K562 (cell line): ENCODE measurements at regions not wholly inside any gene's neighbourhood (a gene's known extent, or its start where the extent isn't known, plus 50 kb on each side); places are given as distances from the start of the nearest gene placed in this dataset.
"Not testable (repeated sequence)": the region's sequence is repeated elsewhere in the genome, so short reads cannot be mapped to it uniquely, and the experiment has no call there.

Source experiments
- ATAC-seq: fragments of 200-7000 bp; cut with Tn5 transposase; 3 replicates; pipeline ENCODE4 v1.9.1; 2020; ENCODE audit warnings: moderate library complexity
- BruUV-seq: library from RNA; stranded (reverse); fragments of 400-500 nt; replicated peaks from 2 replicates; lab custom pipeline; 2021; lab: Mats Ljungman, UMichigan
- CTCF ChIA-PET: fragments of 300-600 bp; formaldehyde crosslinking; extraction: SDS; loops from one replicate; lab custom pipeline; 2021; ENCODE audit warnings: low intra/inter-chr PET ratio; lab: Yijun Ruan, JAX
- POLR2A ChIA-PET: fragments of 300-600, 350-650 bp; sonication (Branson Sonifier 250); formaldehyde crosslinking; extraction: SDS; loops from one replicate; lab custom pipeline; 2021; ENCODE audit warnings: antibody characterized with exemption, inconsistent platforms; lab: Yijun Ruan, JAX
- DNase-seq, 4 experiments: peaks; one replicate each; pipeline versions ENCODE4 v3.0.0 to v3.0.0-alpha.2; 2011 to 2018; ENCODE audit warnings: low spot score in 3 of 4, mixed read lengths in 3 of 4; ENCODE audit errors: extremely low read depth in 1 of 4
- FAIRE-seq: peaks from 2 replicates; lab custom pipeline; 2011; peaks lifted over from hg19 to GRCh38; lab: Jason Lieb, UNC
- H2AFZ ChIP-seq: 2 replicates; pipeline ENCODE4 v1.6.0; 2011; ENCODE audit warnings: low read depth, low read length, control low read depth, inconsistent platforms
- H3K27ac ChIP-seq: fragments of 200-600 bp; 3 replicates; pipeline ENCODE4 v1.8.0; 2011; ENCODE audit warnings: low read depth, mild to moderate bottlenecking, control low read depth, inconsistent platforms, low read length, moderate library complexity, mixed read lengths; ENCODE audit errors: extremely low read depth
- H3K27me3 ChIP-seq, 2 experiments: fragments of 300-600 bp in 1 of 2; 2 replicates in 1 of 2; 3 replicates in 1 of 2; pipeline versions ENCODE4 v1.6.0 to v1.8.0; 2011; ENCODE audit warnings: inconsistent platforms in 2 of 2, low read length in 2 of 2, mild to moderate bottlenecking in 1 of 2, mixed read lengths in 1 of 2, moderate library complexity in 1 of 2; ENCODE audit not compliant: control insufficient read depth in 2 of 2, insufficient read depth in 2 of 2
- H3K36me3 ChIP-seq: fragments of 300-600 bp; 3 replicates; pipeline ENCODE4 v1.8.0; 2011; ENCODE audit warnings: mild to moderate bottlenecking, low read length, inconsistent platforms; ENCODE audit not compliant: control insufficient read depth, insufficient read depth
- H3K4me1 ChIP-seq, 2 experiments: fragments of 200-600 bp in 1 of 2; replicated peaks in 1 of 2; 2 replicates in 1 of 2; 3 replicates in 1 of 2; pipeline versions ENCODE4 v1.5.1 to v1.8.0; 2011; ENCODE audit warnings: inconsistent platforms in 2 of 2, low read length in 2 of 2, mild to moderate bottlenecking in 1 of 2, mixed read lengths in 1 of 2, moderate library complexity in 1 of 2; ENCODE audit not compliant: control insufficient read depth in 2 of 2, insufficient read depth in 2 of 2
- H3K4me2 ChIP-seq: 2 replicates; pipeline ENCODE4 v1.6.1; 2011; ENCODE audit warnings: low read length, control low read depth, inconsistent platforms, mixed read lengths; ENCODE audit not compliant: insufficient read depth
- H3K4me3 ChIP-seq: fragments of 200-600 bp; sonication (generic), shearing (Covaris generic); 2 replicates; pipeline ENCODE4 v1.5.1; 2016; ENCODE audit warnings: control low read depth, inconsistent platforms
- H3K79me2 ChIP-seq: fragments of 200-600 bp; 3 replicates; pipeline ENCODE4 v1.8.0; 2011; ENCODE audit warnings: low read length, inconsistent platforms; ENCODE audit not compliant: control insufficient read depth, insufficient read depth
- H3K9ac ChIP-seq, 2 experiments: 2 replicates each; pipeline versions ENCODE4 v1.6.0 to v1.6.1; 2011; ENCODE audit warnings: low read depth in 2 of 2, low read length in 2 of 2, control low read depth in 1 of 2, inconsistent platforms in 1 of 2, mild to moderate bottlenecking in 1 of 2, mixed read lengths in 1 of 2; ENCODE audit not compliant: insufficient read depth in 1 of 2
- H3K9me1 ChIP-seq: one replicate; pipeline ENCODE4 v1.6.0; 2011; ENCODE audit warnings: inconsistent platforms, mild to moderate bottlenecking, low read length, moderate library complexity; ENCODE audit not compliant: control insufficient read depth, insufficient read depth
- H3K9me3 ChIP-seq: replicated peaks from 2 replicates; pipeline ENCODE4 v1.5.1; 2011; ENCODE audit warnings: low read depth, low read length, inconsistent platforms; ENCODE audit not compliant: control insufficient read depth, insufficient read depth
- H4K20me1 ChIP-seq: replicated peaks from 2 replicates; pipeline ENCODE4 v1.6.1; 2011; ENCODE audit warnings: low read length, inconsistent platforms, mixed read lengths; ENCODE audit not compliant: control insufficient read depth, insufficient read depth
- NCOR1 ChIP-seq: fragments of 450-650 bp; IDR thresholded peaks from 2 replicates; pipeline ENCODE4 v1.6.1; 2016; ENCODE audit warnings: mild to moderate bottlenecking, moderate library complexity
- POLR2G ChIP-seq: fragments of 200-400 bp; formaldehyde crosslinking; IDR thresholded peaks from 2 replicates; pipeline ENCODE4 v1.6.1; 2017; ENCODE audit warnings: low read depth, mild to moderate bottlenecking, antibody characterized with exemption, low read length, moderate library complexity
- WGBS: fragments of 100-300 bp; shearing (Covaris generic); methylation state at CpG from one replicate; pipeline ENCODE4 v1.1.6; 2016; ENCODE audit warnings: low coverage, mixed read lengths; ENCODE audit not compliant: insufficient coverage; ENCODE audit errors: missing lambda C conversion rate; 5-methylcytosine and 5-hydroxymethylcytosine counted together
- in situ Hi-C: fragments of 300-500 bp; cut with MboI; formaldehyde crosslinking; loops from 4 replicates; pipeline ENCODE4 v1.15.0; 2018; ENCODE audit warnings: inconsistent platforms, mixed read lengths
- intact Hi-C: fragments of 100-400 bp; cut with micrococcal nuclease; formaldehyde crosslinking; loops from 2 replicates; pipeline ENCODE4 v1.14.2; 2022

GRCh38 chr9:40884072-40884901, 244.2 kb downstream of the FOXD4L6 start:
- no peak for TF ChIP-seq NCOR1
- TF ChIP-seq POLR2G, result peak; percentile 24; the same call in 1 of the 2 replicates
- H3K27me3 ChIP-seq, result no peaks in the 10 kb centered on the region
- no peak overlapping the region for H3K4me3 ChIP-seq
- CTCF ChIA-PET, result no interaction called here
- 19% methylated on average over 40 of the region's 40 CpGs for WGBS
- DNase-seq (peak in 2 of 4 experiments; percentile 2), FAIRE-seq (no peak), ATAC-seq (no peak)
- H3K9me1 ChIP-seq, result no peaks in the 10 kb centered on the region
- H3K27ac ChIP-seq, result no peak overlapping the region
- H4K20me1 ChIP-seq, result no peaks in the 10 kb centered on the region
- H2AFZ ChIP-seq, result no peak overlapping the region
- in situ Hi-C loops (no loop called here), intact Hi-C loops (loop anchor here (5.0 kb wide), 1 partner anchor 38 kb away; no protein-coding TSS in a partner anchor)
- no peaks in the 10 kb centered on the region for H3K36me3 ChIP-seq
- H3K9me3 ChIP-seq, result no peaks in the 10 kb centered on the region; the same call in 1 of the 2 replicates
- POLR2A ChIA-PET, result no interaction called here
- no peaks in the 10 kb centered on the region for H3K79me2 ChIP-seq
- H3K4me2 ChIP-seq, result no peak overlapping the region
- peaks cover 0 to 10% of the 10 kb centered on the region in 2 experiments; a peak in 1 of 5 replicates for H3K4me1 ChIP-seq
- no TSS peak for BruUV-seq
- H3K9ac ChIP-seq, result no peak overlapping the region

DNA sequence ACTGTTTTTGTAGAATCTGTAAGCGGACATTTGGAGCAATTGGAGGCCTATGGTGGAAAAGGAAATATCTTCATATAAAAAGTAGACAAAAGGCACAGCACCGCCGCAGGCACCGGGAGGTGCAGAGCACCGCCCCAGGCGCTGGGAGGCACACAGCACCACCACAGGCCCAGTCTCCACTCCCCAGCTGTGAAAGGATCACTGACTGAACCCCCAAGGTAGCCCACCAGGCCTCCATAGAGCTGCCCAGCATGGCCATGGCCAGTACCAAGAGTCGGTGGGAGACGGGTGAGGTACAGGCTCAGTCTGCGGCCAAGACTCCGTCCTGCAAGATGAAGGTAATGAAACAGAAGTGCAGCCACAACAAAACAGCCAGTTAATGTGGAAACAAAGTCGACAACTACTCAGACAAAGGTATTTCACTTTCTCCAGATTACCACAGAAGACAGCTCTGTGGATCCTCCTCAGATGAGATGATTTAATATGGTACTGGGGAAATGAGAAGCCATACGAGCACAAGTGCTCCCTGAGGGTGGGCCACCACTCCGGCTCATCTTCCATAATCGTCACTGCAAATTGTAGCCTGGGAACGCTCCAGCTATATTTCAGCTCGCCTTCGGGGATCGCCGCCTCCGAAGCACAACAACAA, 244.9 kb downstream of the FOXD4L6 start:
- H3K9me3 ChIP-seq, H3K27ac ChIP-seq, BruUV-seq, POLR2A ChIA-PET, H3K36me3 ChIP-seq, H2AFZ ChIP-seq, H3K27me3 ChIP-seq, CTCF ChIA-PET, H3K4me2 ChIP-seq, in situ Hi-C loops, H3K4me1 ChIP-seq, H4K20me1 ChIP-seq, DNase-seq, H3K9ac ChIP-seq, H3K4me3 ChIP-seq, H3K9me1 ChIP-seq, FAIRE-seq, H3K79me2 ChIP-seq, ATAC-seq: not testable (repeated sequence)
- intact Hi-C loops, result loop anchor here (5.0 kb wide), 1 partner anchor 39 kb away; no protein-coding TSS in a partner anchor
- whole genome bisulfite sequencing, result 21% methylated on average over 20 of the region's 20 CpGs

GRCh38 chr9:40873753-40874295, 254.7 kb downstream of the FOXD4L6 start:
- POLR2A ChIA-PET, H3K27ac ChIP-seq, H3K4me2 ChIP-seq, FAIRE-seq, H3K4me1 ChIP-seq, H3K79me2 ChIP-seq, H2AFZ ChIP-seq, H3K9ac ChIP-seq, ATAC-seq, BruUV-seq, in situ Hi-C loops, H3K27me3 ChIP-seq, H3K4me3 ChIP-seq, H3K9me1 ChIP-seq, DNase-seq, H3K36me3 ChIP-seq, intact Hi-C loops, H3K9me3 ChIP-seq, H4K20me1 ChIP-seq: not testable (repeated sequence)
- WGBS, result 2% methylated on average over 10 of the region's 13 CpGs
- CTCF ChIA-PET, result interaction anchor here (0.6 kb wide), 1 partner anchor 25 kb away, joined by 3 read pairs; no protein-coding TSS in a partner anchor
